MCF 10A (cell line): ENCODE measurements at regions not wholly inside any gene's neighbourhood (a gene's known extent, or its start where the extent isn't known, plus 50 kb on each side); places are given as distances from the start of the nearest gene placed in this dataset.

ENCODE experiments used
- BruUV-seq: library from RNA; stranded (reverse); fragments of 400-500 nt; replicated peaks from 2 replicates; lab custom pipeline; 2021; lab: Mats Ljungman, UMichigan
- CTCF ChIA-PET: fragments of 300-600 bp; sonication (Branson Sonifier 250); formaldehyde crosslinking; extraction: SDS; loops from one replicate; lab custom pipeline; 2021; ENCODE audit warnings: antibody characterized with exemption, inconsistent platforms; lab: Yijun Ruan, JAX
- POLR2A ChIA-PET: fragments of 300-600, 350-650 bp; sonication (Branson Sonifier 250); formaldehyde crosslinking; extraction: SDS; loops from one replicate; lab custom pipeline; 2020; ENCODE audit warnings: antibody characterized with exemption, inconsistent platforms; lab: Yijun Ruan, JAX
- DNase-seq: peaks from one replicate; pipeline ENCODE4 v3.0.0-alpha.2; 2018; ENCODE audit not compliant: unreplicated experiment
- H3K27ac Mint-ChIP-seq: one replicate; pipeline ENCODE4 v1.8.0; 2022; ENCODE audit warnings: mild to moderate bottlenecking, low read depth, mixed read lengths; ENCODE audit not compliant: unreplicated experiment
- H3K27me3 Mint-ChIP-seq: one replicate; pipeline ENCODE4 v1.8.0; 2022; ENCODE audit warnings: mixed read lengths; ENCODE audit not compliant: insufficient read depth, unreplicated experiment
- H3K36me3 Mint-ChIP-seq: one replicate; pipeline ENCODE4 v1.8.0; 2022; ENCODE audit warnings: mild to moderate bottlenecking, moderate library complexity, mixed read lengths; ENCODE audit not compliant: insufficient read depth, unreplicated experiment
- H3K4me1 Mint-ChIP-seq: one replicate; pipeline ENCODE4 v1.8.0; 2022; ENCODE audit warnings: mixed read lengths; ENCODE audit not compliant: insufficient read depth, unreplicated experiment
- H3K4me3 Mint-ChIP-seq: one replicate; pipeline ENCODE4 v1.8.0; 2022; ENCODE audit warnings: mild to moderate bottlenecking, moderate library complexity, mixed read lengths; ENCODE audit not compliant: unreplicated experiment
- H3K9me3 Mint-ChIP-seq: one replicate; pipeline ENCODE4 v1.8.0; 2022; ENCODE audit warnings: mixed read lengths; ENCODE audit not compliant: unreplicated experiment
- CTCF ChIP-seq: fragments of 200-600 bp; IDR thresholded peaks from one replicate; pipeline ENCODE4 v1.8.0; 2022; ENCODE audit warnings: antibody characterized with exemption, mild to moderate bottlenecking; ENCODE audit not compliant: unreplicated experiment
- intact Hi-C: fragments of 100-400 bp; cut with micrococcal nuclease; formaldehyde crosslinking; loops from 2 replicates; pipeline ENCODE4 v1.14.1; 2022

- H3K4me1 Mint-ChIP-seq = peaks cover 16% of the 10 kb centered on the region
- H3K9me3 Mint-ChIP-seq = no peaks in the 10 kb centered on the region
- no peaks in the 10 kb centered on the region for H3K27me3 Mint-ChIP-seq
- ChIA-PET CTCF (interaction anchor here (0.7 kb wide), 1 partner anchor 1759 kb away, joined by 3 read pairs; no protein-coding TSS in a partner anchor), POLR2A (no interaction called here)
- H3K27ac Mint-ChIP-seq = peak overlapping the region; percentile 65
- BruUV-seq = no TSS peak
- TF ChIP-seq CTCF = no peak
- intact Hi-C loops = no loop called here
- H3K36me3 Mint-ChIP-seq = no peaks in the 10 kb centered on the region
- H3K4me3 Mint-ChIP-seq = no peak overlapping the region
- peak; percentile 68 for DNase-seq
Measured at GRCh38 chr13:63435667-63436324, 2020.1 kb upstream of the PCDH20 start.

GRCh38 chr13:63433546-63434150 lies 2018.0 kb upstream of the PCDH20 start:
- TF ChIP-seq CTCF = no peak
- POLR2A ChIA-PET = no interaction called here
- Mint-ChIP-seq H3K27ac (peak overlapping the region; percentile 52), H3K9me3 (no peaks in the 10 kb centered on the region), H3K4me1 (peaks cover 16% of the 10 kb centered on the region), H3K36me3 (no peaks in the 10 kb centered on the region), H3K4me3 (no peak overlapping the region), H3K27me3 (no peaks in the 10 kb centered on the region)
- no TSS peak for BruUV-seq
- CTCF ChIA-PET = interaction anchor here (0.6 kb wide), 2 partner anchors 44 to 551 kb away, joined by 3 read pairs; no protein-coding TSS in a partner anchor
- intact Hi-C loops = no loop called here
- DNase-seq = no peak

GRCh38 chr13:63427170-63427569 lies 2011.5 kb upstream of the PCDH20 start:
- intact Hi-C loops = no loop called here
- H3K9me3 Mint-ChIP-seq = peaks cover 8% of the 10 kb centered on the region
- CTCF ChIA-PET = no interaction called here
- no peak for DNase-seq
- POLR2A ChIA-PET = no interaction called here
- BruUV-seq = no TSS peak
- peaks cover 6% of the 10 kb centered on the region for H3K36me3 Mint-ChIP-seq
- H3K4me1 Mint-ChIP-seq = no peaks in the 10 kb centered on the region
- H3K27ac Mint-ChIP-seq = no peak overlapping the region
- no peak overlapping the region for H3K4me3 Mint-ChIP-seq
- no peaks in the 10 kb centered on the region for H3K27me3 Mint-ChIP-seq
- TF ChIP-seq CTCF = no peak

- CTCF ChIA-PET = interaction anchor here (0.7 kb wide), 1 partner anchor 12 kb away, joined by 3 read pairs; no protein-coding TSS in a partner anchor
Measured at GRCh38 chr13:63425131-63425530, 2009.5 kb upstream of the PCDH20 start.

More at GRCh38 chr13:63425131-63425530, 2009.5 kb upstream of the PCDH20 start:
- Mint-ChIP-seq H3K36me3 (peaks cover 6% of the 10 kb centered on the region), H3K4me1 (no peaks in the 10 kb centered on the region), H3K27ac (no peak overlapping the region), H3K27me3 (no peaks in the 10 kb centered on the region), H3K4me3 (no peak overlapping the region), H3K9me3 (peaks cover 8% of the 10 kb centered on the region)
- TF ChIP-seq CTCF = no peak
- intact Hi-C loops = no loop called here
- BruUV-seq = no TSS peak
- POLR2A ChIA-PET = no interaction called here
- DNase-seq = no peak
